Spinal cord (tissue), 9 donors: ENCODE measurements at regions not wholly inside any gene's neighbourhood (a gene's known extent, or its start where the extent isn't known, plus 50 kb on each side); places are given as distances from the start of the nearest gene placed in this dataset.
"Not testable (repeated sequence)": the region's sequence is repeated elsewhere in the genome, so short reads cannot be mapped to it uniquely, and the experiment has no call there.

ENCODE experiments used
- DNase-seq, 6 donors: peaks; one replicate each; pipeline versions ENCODE4 v3.0.0 to v3.0.0-alpha.2; 2013 to 2015; ENCODE audit warnings: low spot score in 6 of 6, low read depth in 4 of 6
- H3K27ac ChIP-seq: one replicate; pipeline ENCODE4 v1.5.1; 2013; ENCODE audit warnings: low read depth, low read length, control low read depth
- H3K27me3 ChIP-seq: one replicate; pipeline ENCODE4 v1.6.1; 2013; ENCODE audit warnings: low read length; ENCODE audit not compliant: control insufficient read depth, insufficient read depth
- H3K36me3 ChIP-seq: one replicate; pipeline ENCODE4 v1.6.1; 2013; ENCODE audit warnings: low read length; ENCODE audit not compliant: control insufficient read depth, insufficient read depth
- H3K4me1 ChIP-seq: one replicate; pipeline ENCODE4 v1.6.1; 2013; ENCODE audit warnings: low read length; ENCODE audit not compliant: control insufficient read depth, insufficient read depth
- H3K4me3 ChIP-seq: one replicate; pipeline ENCODE4 v1.5.1; 2013; ENCODE audit warnings: low read depth, low read length, control low read depth
- H3K9me3 ChIP-seq: one replicate; pipeline ENCODE4 v1.6.1; 2013; ENCODE audit warnings: low read length; ENCODE audit not compliant: control insufficient read depth, insufficient read depth
- WGBS: methylation state at CpG from one replicate; pipeline ENCODE4 v1.1.5; 2013; ENCODE audit warnings: missing lambda C conversion rate; ENCODE audit not compliant: insufficient coverage; 5-methylcytosine and 5-hydroxymethylcytosine counted together
- donor health status: healthy.

DNA sequence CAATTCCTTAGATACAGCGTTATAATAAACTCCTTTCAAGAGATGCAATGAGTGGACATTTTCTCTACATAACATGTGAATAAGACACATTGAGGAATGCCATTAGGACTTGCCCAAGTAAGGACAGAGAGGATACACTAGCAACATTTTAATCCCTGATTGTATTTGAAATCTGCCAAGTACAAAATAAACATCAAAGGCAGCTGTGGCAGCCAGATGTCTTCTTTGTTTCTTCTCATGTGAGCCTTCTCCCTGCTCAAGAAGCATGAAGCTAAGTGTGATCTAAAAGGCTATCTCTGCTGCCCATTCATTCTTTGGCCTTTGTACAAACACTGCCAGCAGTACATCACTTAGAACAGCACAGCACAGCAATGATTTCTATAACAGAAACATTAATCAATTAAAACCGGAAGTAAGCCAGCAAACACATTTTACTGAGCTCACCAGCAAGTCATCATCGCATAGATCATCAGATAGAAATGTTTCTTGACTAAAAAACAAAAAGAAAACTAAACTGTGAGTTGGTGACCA is 364.0 kb downstream of the CNTN6 start:
- no peaks in the 10 kb centered on the region for H3K27me3 ChIP-seq
- no CpG with 5 or more reads among the region's 3 CpGs for WGBS
- no peak overlapping the region for H3K27ac ChIP-seq
- H3K4me3 ChIP-seq = no peak overlapping the region
- no peaks in the 10 kb centered on the region for H3K9me3 ChIP-seq
- DNase-seq = peak in 2 of 6 donors; percentile 21 to 46
- H3K36me3 ChIP-seq = no peaks in the 10 kb centered on the region
- H3K4me1 ChIP-seq = no peaks in the 10 kb centered on the region

DNA sequence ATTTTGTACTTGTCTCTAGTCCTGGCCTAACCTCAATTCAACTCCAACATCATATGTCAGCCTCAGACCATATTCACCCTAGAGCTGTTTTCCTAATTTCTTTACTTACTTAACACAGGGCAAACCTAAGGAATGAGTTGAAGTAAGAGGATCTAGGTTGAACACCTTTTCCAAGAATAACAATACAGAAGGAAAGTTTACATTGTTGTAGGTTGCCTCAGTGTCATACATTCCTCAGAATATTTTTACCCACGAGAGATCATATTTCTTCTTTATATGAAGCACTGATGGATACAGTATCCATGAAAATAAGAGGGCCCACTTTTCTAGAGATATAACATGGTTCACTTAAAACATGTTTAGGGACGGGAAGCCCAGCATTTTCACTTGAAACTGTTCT is 369.5 kb downstream of the CNTN6 start:
- no peaks in the 10 kb centered on the region for H3K36me3 ChIP-seq
- no peaks in the 10 kb centered on the region for H3K9me3 ChIP-seq
- no peaks in the 10 kb centered on the region for H3K27me3 ChIP-seq
- no peaks in the 10 kb centered on the region for H3K4me1 ChIP-seq
- no peak overlapping the region for H3K4me3 ChIP-seq
- no CpG with 5 or more reads among the region's 2 CpGs for WGBS
- no peak for DNase-seq
- H3K27ac ChIP-seq = no peak overlapping the region

DNA sequence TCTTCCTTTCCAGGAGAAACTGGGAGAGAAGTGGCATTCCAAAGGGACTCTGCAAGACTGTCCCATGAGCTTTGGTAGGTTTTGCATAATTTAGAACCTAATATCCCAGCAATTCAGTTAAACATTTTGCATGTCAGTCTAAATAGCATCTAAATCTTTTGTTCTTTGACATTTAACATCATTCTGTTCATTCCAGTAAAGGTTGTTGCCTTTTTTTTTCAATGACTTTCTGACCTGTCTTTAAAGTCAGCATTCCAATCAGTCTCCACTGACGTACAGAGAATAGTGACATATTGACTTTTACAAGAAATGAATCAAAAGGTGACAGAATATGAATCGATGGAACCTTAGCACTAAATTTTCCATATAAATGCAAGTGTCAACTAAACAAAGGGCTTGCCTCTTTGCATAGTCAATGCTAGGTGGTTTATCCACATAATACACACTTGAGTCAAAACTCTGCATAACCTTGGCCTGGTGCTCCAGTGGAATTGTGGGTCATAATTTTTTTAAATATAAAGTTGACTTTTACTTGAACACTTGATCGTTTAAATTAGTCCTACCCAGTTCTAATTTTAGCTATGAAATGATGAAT is 370.1 kb downstream of the CNTN6 start:
- no peak for DNase-seq
- WGBS = no CpG with 5 or more reads among the region's 3 CpGs
- Histone ChIP-seq H3K36me3 (no peaks in the 10 kb centered on the region), H3K27me3 (no peaks in the 10 kb centered on the region), H3K27ac (no peak overlapping the region), H3K4me1 (no peaks in the 10 kb centered on the region), H3K9me3 (no peaks in the 10 kb centered on the region), H3K4me3 (no peak overlapping the region)

DNA sequence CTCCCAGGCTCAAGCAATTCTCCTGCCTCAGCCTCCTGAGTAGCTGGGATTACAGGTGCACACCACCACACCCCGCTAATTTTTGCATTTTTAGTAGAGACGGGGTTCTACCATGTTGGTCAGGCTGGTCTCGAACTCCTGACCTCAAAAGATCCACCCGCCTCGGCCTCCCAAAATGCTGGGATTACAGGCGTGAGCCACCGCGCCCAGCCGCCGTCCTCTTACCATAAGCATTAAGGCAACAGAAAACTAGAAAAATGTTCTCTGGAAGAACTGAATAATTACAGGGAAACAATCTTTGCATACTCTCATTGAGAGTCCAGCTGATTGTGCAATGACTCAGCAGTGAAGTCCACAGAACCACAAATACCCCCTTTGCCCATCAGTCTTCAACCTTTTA is 372.3 kb downstream of the CNTN6 start:
- not testable (repeated sequence) for H3K4me3 ChIP-seq, H3K4me1 ChIP-seq, H3K27ac ChIP-seq, H3K36me3 ChIP-seq, H3K27me3 ChIP-seq, H3K9me3 ChIP-seq, DNase-seq
- 86% methylated on average over 4 of the region's 10 CpGs for WGBS

DNA sequence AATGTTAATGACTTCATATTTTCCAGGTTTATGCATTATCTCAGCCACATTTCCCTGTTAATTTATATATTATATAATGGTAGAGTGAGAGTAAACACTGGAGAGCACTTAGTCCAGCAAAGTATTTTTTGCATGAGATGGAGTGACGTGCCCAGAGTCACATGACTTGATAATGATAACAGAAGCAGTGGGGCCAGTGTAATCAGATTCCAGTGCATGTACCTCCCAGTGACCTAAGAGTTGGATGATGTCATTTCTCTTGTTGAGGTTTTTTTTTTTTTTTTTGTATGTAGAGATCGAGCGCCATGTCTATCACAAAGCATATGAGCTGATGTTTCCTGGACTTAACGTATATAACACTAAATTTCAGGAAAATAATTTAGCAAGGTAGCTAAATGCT is 375.3 kb downstream of the CNTN6 start:
- 70% methylated on average over 1 of the region's 4 CpGs for WGBS
- H3K36me3 ChIP-seq = no peaks in the 10 kb centered on the region
- H3K4me3 ChIP-seq = no peak overlapping the region
- DNase-seq = no peak
- H3K4me1 ChIP-seq = no peaks in the 10 kb centered on the region
- no peak overlapping the region for H3K27ac ChIP-seq
- H3K9me3 ChIP-seq = no peaks in the 10 kb centered on the region
- H3K27me3 ChIP-seq = no peaks in the 10 kb centered on the region

DNA sequence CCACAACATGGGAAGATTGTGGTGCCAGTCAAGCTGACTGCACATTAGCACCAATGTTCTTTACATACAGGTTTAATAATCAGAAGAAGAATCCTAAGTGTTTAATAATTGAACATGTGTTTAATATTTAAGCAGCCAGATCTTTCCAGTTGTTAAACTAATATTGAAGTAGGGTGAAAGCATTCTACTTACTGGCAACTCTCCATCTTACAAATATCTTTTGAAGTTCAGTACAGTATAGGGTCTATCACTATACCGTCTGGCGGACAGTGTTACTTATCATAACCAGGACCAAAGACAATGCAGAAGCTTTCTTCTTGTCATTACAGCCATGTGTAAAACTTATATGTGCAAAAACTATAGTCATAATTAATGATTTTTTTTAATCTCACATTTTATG is 376.4 kb downstream of the CNTN6 start:
- WGBS = no CpG with 5 or more reads among the region's 2 CpGs

DNA sequence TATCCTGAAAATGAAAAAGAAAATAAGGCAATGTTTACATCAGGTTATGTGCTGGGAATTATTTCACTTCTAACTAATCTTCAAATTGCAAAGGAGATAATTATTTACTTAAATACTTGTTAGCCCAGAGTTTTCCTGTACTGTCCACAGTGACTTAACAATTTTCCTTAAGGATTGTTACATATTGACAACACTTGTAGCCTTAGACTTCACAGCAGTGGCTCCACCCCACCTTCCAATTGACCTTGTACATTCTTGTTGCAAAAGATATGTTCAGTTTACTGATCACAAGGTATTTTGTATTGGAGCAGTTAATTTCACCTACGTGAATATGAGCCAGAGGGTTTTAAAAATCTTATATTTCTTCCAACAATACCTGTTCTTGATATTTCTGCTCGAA is 376.9 kb downstream of the CNTN6 start:
- WGBS = 100% methylated on average over 1 of the region's 2 CpGs

More for the DNA sequence above, 376.4 kb downstream of the CNTN6 start:
- no peak overlapping the region for H3K4me3 ChIP-seq
- no peak for DNase-seq
- no peaks in the 10 kb centered on the region for H3K27me3 ChIP-seq
- no peak overlapping the region for H3K27ac ChIP-seq
- no peaks in the 10 kb centered on the region for H3K36me3 ChIP-seq
- H3K4me1 ChIP-seq = no peaks in the 10 kb centered on the region
- H3K9me3 ChIP-seq = no peaks in the 10 kb centered on the region

DNA sequence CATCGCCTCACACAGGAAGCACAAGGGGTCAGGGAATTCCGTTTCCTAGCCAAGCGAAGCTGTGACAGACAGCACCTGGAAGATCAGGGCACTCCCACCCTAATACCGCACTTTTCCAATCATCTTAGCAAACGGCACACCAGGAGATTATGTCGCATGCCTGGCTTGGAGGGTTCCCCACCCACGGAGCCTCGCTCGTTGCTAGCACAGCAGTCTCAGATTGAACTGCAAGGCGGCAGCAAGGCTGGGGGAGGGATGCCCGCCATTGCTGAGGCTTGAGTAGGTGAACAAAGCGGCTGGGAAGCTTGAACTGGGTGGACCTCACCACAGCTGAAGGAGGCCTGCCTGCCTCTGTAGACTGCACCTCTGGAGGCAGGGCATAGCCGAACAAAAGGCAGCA is 384.8 kb downstream of the CNTN6 start:
- H3K4me3 ChIP-seq = no peak overlapping the region
- 100% methylated on average over 12 of the region's 13 CpGs for WGBS
- DNase-seq = no peak
- H3K4me1 ChIP-seq = no peaks in the 10 kb centered on the region
- no peaks in the 10 kb centered on the region for H3K27me3 ChIP-seq
- H3K36me3 ChIP-seq = no peaks in the 10 kb centered on the region
- H3K27ac ChIP-seq = no peak overlapping the region
- no peaks in the 10 kb centered on the region for H3K9me3 ChIP-seq

More for the DNA sequence above, 376.9 kb downstream of the CNTN6 start:
- H3K9me3 ChIP-seq = no peaks in the 10 kb centered on the region
- DNase-seq = no peak
- no peaks in the 10 kb centered on the region for H3K36me3 ChIP-seq
- H3K4me1 ChIP-seq = no peaks in the 10 kb centered on the region
- no peak overlapping the region for H3K4me3 ChIP-seq
- no peak overlapping the region for H3K27ac ChIP-seq
- no peaks in the 10 kb centered on the region for H3K27me3 ChIP-seq

DNA sequence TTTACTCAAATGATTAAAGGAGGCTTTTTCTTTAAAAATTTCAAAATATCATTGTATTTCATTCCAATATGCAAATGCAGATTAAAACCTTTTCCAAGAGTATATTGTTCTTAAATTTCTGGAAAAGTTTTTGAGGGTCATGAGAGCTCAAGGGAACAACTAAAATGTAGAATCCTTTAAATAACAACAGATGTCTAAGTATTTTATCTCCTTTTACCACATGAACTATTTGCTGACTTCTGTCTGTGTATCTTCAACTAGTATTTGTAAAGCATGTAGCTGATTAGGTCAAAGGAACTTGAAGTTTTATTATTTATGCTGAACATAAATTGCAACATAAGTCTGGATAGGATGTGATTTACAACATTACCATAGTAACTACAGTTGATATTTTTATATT is 402.6 kb downstream of the CNTN6 start:
- Histone ChIP-seq H3K36me3 (no peaks in the 10 kb centered on the region), H3K27me3 (no peaks in the 10 kb centered on the region), H3K4me1 (no peaks in the 10 kb centered on the region), H3K27ac (no peak overlapping the region), H3K4me3 (no peak overlapping the region), H3K9me3 (no peaks in the 10 kb centered on the region)
- no peak for DNase-seq

DNA sequence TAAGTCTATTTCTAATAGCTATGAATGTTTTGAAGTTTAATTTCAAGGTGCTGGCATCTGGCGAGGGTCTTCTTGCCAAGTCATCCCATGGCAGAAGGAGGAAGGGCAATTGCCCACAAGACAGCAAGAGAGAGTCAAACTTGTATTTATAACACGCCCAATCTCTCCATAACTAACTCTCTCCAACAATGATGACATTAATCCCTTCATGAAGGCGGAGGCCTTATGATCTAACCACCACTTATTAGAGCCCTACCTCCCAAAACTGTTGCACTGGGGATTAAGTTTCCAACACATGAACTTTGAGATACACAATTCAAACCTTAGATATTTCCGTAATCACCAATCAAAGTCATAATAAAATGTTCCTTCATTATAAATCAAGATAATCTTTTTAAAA is 406.9 kb downstream of the CNTN6 start:
- no peak for DNase-seq
- Histone ChIP-seq H3K9me3 (no peaks in the 10 kb centered on the region), H3K27me3 (no peaks in the 10 kb centered on the region), H3K36me3 (no peaks in the 10 kb centered on the region), H3K4me1 (no peaks in the 10 kb centered on the region), H3K4me3 (no peak overlapping the region), H3K27ac (no peak overlapping the region)
- 86% methylated on average over 1 of the region's 4 CpGs for WGBS
